DOHH2 (cell line): ENCODE measurements at regions not wholly inside any gene's neighbourhood (a gene's known extent, or its start where the extent isn't known, plus 50 kb on each side); places are given as distances from the start of the nearest gene placed in this dataset.

ENCODE experiments used
- H3F3A ChIP-seq: fragments of 200-600 bp; sonication (generic), shearing (Covaris generic); 2 replicates; pipeline ENCODE4 v1.6.0; 2016; ENCODE audit warnings: antibody characterized with exemption, mild to moderate bottlenecking; ENCODE audit not compliant: control insufficient read depth, insufficient read depth
- H3K27ac ChIP-seq: fragments of 200-600 bp; sonication (generic); 2 replicates; pipeline ENCODE4 v1.5.1; 2014; ENCODE audit warnings: low read depth, mild to moderate bottlenecking, low read length, moderate library complexity
- H3K27me3 ChIP-seq: fragments of 200-600 bp; sonication (generic); 2 replicates; pipeline ENCODE4 v1.6.1; 2014; ENCODE audit warnings: mild to moderate bottlenecking, low read length, mixed read lengths; ENCODE audit not compliant: control insufficient read depth
- H3K36me3 ChIP-seq: fragments of 200-600 bp; sonication (generic); 2 replicates; pipeline ENCODE4 v1.6.1; 2014; ENCODE audit warnings: mild to moderate bottlenecking, low read length, moderate library complexity, mixed read lengths; ENCODE audit not compliant: control insufficient read depth
- H3K4me1 ChIP-seq: fragments of 200-600 bp; sonication (generic); 2 replicates; pipeline ENCODE4 v1.6.1; 2014; ENCODE audit warnings: mild to moderate bottlenecking, low read length, mixed read lengths; ENCODE audit not compliant: control insufficient read depth
- H3K4me2 ChIP-seq: fragments of 200-600 bp; sonication (generic); 2 replicates; pipeline ENCODE4 v1.6.0; 2014; ENCODE audit warnings: mild to moderate bottlenecking, low read length, moderate library complexity
- H3K4me3 ChIP-seq: fragments of 200-600 bp; sonication (generic); 2 replicates; pipeline ENCODE4 v1.5.1; 2014; ENCODE audit warnings: mild to moderate bottlenecking, low read length, mixed read lengths
- H3K79me2 ChIP-seq: fragments of 200-600 bp; sonication (generic); 2 replicates; pipeline ENCODE4 v1.6.1; 2014; ENCODE audit warnings: mild to moderate bottlenecking, low read length, mixed read lengths; ENCODE audit not compliant: control insufficient read depth
- H3K9me2 ChIP-seq: fragments of 200-600 bp; sonication (generic); replicated peaks from 2 replicates; pipeline ENCODE4 v1.6.1; 2014; ENCODE audit warnings: mild to moderate bottlenecking, low read length, mixed read lengths; ENCODE audit not compliant: control insufficient read depth
- H3K9me3 ChIP-seq: fragments of 200-600 bp; sonication (generic); 2 replicates; pipeline ENCODE4 v1.6.1; 2014; ENCODE audit warnings: antibody characterized with exemption, low read length, mixed read lengths; ENCODE audit not compliant: control insufficient read depth, insufficient read depth
- H4K20me1 ChIP-seq: fragments of 200-600 bp; sonication (generic); 2 replicates; pipeline ENCODE4 v1.6.0; 2014; ENCODE audit warnings: low read depth, mild to moderate bottlenecking, antibody characterized with exemption, low read length, moderate library complexity; ENCODE audit not compliant: control insufficient read depth, insufficient read depth
- CTCF ChIP-seq: fragments of 200-600 bp; sonication (generic); IDR thresholded peaks from one replicate; pipeline ENCODE4 v1.5.1; 2014; ENCODE audit warnings: antibody characterized with exemption, mild to moderate bottlenecking, low read depth, low read length; ENCODE audit not compliant: poor library complexity, severe bottlenecking
- EZH2phosphoT487 ChIP-seq: fragments of 200-600 bp; sonication (generic); IDR thresholded peaks from 2 replicates; pipeline ENCODE4 v1.6.1; 2017; ENCODE audit warnings: borderline replicate concordance, mild to moderate bottlenecking, antibody characterized with exemption, low read length, moderate library complexity, mixed read lengths

DNA sequence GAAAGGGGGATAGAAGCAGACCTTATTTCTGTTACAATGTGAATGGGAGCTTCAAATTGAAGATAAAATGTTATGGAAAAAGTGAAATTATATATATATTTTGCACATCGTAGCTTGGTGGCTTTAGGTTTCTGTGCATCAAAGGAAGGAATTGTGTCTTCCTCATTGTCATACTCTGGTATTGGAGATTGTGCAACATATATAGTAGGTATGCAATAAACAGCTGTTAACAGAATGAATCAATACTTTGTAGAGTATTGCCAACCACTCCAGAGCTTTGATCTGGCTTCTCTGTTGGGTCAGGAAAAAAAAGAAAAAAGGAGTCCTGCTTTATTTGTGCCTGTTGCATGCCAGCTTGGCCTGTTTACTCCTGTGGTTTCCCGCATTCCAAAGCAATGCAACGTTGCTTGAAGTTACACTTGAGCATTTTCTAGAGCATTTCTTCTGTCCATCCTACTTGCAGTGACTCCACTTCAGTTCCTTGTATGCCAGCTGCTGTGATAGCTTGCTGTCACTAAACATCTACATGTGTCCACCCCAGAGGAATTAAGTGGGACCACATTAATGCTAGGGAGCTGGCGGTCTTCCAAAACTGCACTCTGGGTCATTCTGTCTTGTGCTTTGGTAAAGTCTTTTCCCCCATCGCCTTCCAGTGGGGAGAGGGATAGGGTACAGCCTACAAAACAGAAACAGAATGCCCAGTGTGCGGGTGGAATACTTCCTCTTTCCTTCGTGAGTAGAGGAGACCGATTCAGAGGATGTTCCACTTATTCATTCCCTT, 62.0 kb upstream of the MEF2C start:
- Histone ChIP-seq H3K9me2 (no peaks in the 10 kb centered on the region), H3K79me2 (no peaks in the 10 kb centered on the region), H4K20me1 (no peaks in the 10 kb centered on the region), H3F3A (no peaks in the 10 kb centered on the region), H3K4me3 (no peak overlapping the region), H3K27me3 (no peaks in the 10 kb centered on the region), H3K9me3 (no peaks in the 10 kb centered on the region), H3K27ac (no peak overlapping the region), H3K4me1 (no peaks in the 10 kb centered on the region), H3K4me2 (no peak overlapping the region), H3K36me3 (no peaks in the 10 kb centered on the region)
- TF ChIP-seq EZH2phosphoT487, result no peak
- no peak for TF ChIP-seq CTCF

DNA sequence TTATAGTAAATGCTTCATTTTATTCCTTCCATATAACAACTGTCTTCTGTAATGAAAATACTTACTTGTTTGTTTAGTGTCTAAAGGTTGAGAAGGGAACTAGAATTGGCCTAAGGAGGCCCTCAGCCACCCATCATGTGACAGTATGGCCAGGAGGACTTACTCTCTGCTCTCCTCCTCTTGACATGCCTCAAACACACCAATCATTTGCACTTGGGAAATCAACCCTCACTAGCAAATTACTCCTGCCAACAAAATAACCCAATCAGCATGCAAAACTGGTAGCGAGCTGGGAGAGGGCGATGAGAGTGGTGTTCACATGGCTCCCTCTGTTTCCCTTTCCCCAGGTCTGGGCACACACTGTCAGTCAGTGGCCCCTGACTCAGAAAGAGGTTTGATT, 58.6 kb upstream of the MEF2C start:
- Histone ChIP-seq H3K9me3 (no peaks in the 10 kb centered on the region), H3K4me1 (peaks cover 6% of the 10 kb centered on the region), H3K27ac (no peak overlapping the region), H3K27me3 (no peaks in the 10 kb centered on the region), H3K4me3 (no peak overlapping the region), H3K36me3 (no peaks in the 10 kb centered on the region), H3K79me2 (no peaks in the 10 kb centered on the region), H3F3A (no peaks in the 10 kb centered on the region), H4K20me1 (no peaks in the 10 kb centered on the region), H3K4me2 (no peak overlapping the region), H3K9me2 (no peaks in the 10 kb centered on the region)
- no peak for TF ChIP-seq CTCF
- no peak for TF ChIP-seq EZH2phosphoT487

GRCh38 chr5:88940713-88941112, 57.7 kb upstream of the MEF2C start:
- H3K36me3 ChIP-seq, result no peaks in the 10 kb centered on the region
- no peaks in the 10 kb centered on the region for H3F3A ChIP-seq
- H3K27me3 ChIP-seq, result no peaks in the 10 kb centered on the region
- TF ChIP-seq EZH2phosphoT487, result no peak
- TF ChIP-seq CTCF, result no peak
- H3K4me2 ChIP-seq, result no peak overlapping the region
- no peaks in the 10 kb centered on the region for H3K79me2 ChIP-seq
- no peak overlapping the region for H3K4me3 ChIP-seq
- H3K9me3 ChIP-seq, result no peaks in the 10 kb centered on the region
- H3K27ac ChIP-seq, result no peak overlapping the region
- H3K4me1 ChIP-seq, result peaks cover 6% of the 10 kb centered on the region
- no peaks in the 10 kb centered on the region for H3K9me2 ChIP-seq
- H4K20me1 ChIP-seq, result no peaks in the 10 kb centered on the region
